ENCODE measurements at regions not wholly inside any gene's neighbourhood (a gene's known extent, or its start where the extent isn't known, plus 50 kb on each side); places are given as distances from the start of the nearest gene placed in this dataset.

DNA sequence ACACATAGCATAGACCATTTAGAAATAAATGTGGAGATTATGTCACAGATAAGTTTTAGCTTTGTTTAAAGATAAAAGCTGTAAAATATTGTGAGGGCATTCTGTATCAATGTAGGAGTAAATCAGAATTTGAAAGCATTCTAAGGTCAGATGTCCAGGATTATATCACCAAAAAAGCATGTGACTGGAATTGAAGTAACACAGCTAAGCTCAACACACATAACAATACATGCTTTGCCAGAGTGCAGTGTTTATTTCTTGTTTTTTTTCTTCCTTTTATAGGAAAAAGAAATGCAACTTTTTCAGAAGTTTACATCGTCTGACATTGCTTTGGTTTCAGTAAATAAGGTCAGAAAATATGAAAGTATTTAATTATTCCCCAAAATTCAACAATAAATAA, 183.4 kb downstream of the HTR7 start:
- POLR2A ChIA-PET, result no interaction called here
- no peak for ATAC-seq (ENCODE audit: poor library complexity)
- no peak overlapping the region for H3K4me3 Mint-ChIP-seq

GRCh38 chr10:90674928-90675327, 182.9 kb downstream of the HTR7 start:
- no peaks in the 10 kb centered on the region for H3K4me1 ChIP-seq (ENCODE audit: insufficient read depth, low read length)
- Mint-ChIP-seq H3K9me3 (no peaks in the 10 kb centered on the region), H3K27ac (no peak overlapping the region), H3K4me1 (ENCODE audit: low read depth) (no peaks in the 10 kb centered on the region), H3K36me3 (ENCODE audit: low read depth) (no peaks in the 10 kb centered on the region), H3K4me3 (no peak overlapping the region), H3K27me3 (peaks cover 15% of the 10 kb centered on the region)
- intact Hi-C loops (cut with DNase I, micrococcal nuclease), result no loop called here
- ATAC-seq (ENCODE audit: poor library complexity) (no peak), DNase-seq (no peak)
- POLR2A ChIA-PET, result no interaction called here
- no peak overlapping the region for H3K27ac ChIP-seq (ENCODE audit: low read depth in 1 of 2, low read length in 2 of 2)
- no peaks in the 10 kb centered on the region for H3K27me3 ChIP-seq (ENCODE audit: control insufficient read depth in 1 of 2, insufficient read depth in 2 of 2, low read length in 2 of 2)
- H3K4me3 ChIP-seq (ENCODE audit: low read length), result no peak overlapping the region
- no peaks in the 10 kb centered on the region for H3K9me3 ChIP-seq (ENCODE audit: control insufficient read depth in 1 of 2, insufficient read depth in 1 of 2, low read length in 2 of 2)
- no peaks in the 10 kb centered on the region for H3K36me3 ChIP-seq (ENCODE audit: insufficient read depth, low read length)
- CTCF ChIA-PET, result no interaction called here
- TF ChIP-seq CTCF (IDR thresholded peaks at IDR 0.05), result no peak

More for the DNA sequence above, 183.4 kb downstream of the HTR7 start:
- intact Hi-C loops (cut with DNase I, micrococcal nuclease), result no loop called here
- no peaks in the 10 kb centered on the region for H3K9me3 Mint-ChIP-seq
- H3K27me3 Mint-ChIP-seq, result peaks cover 15% of the 10 kb centered on the region
- CTCF ChIA-PET, result no interaction called here
- Histone ChIP-seq H3K4me1 (ENCODE audit: insufficient read depth, low read length) (no peaks in the 10 kb centered on the region), H3K4me3 (ENCODE audit: low read length) (no peak overlapping the region), H3K27ac (ENCODE audit: low read depth in 1 of 2, low read length in 2 of 2) (no peak overlapping the region), H3K36me3 (ENCODE audit: insufficient read depth, low read length) (no peaks in the 10 kb centered on the region), H3K27me3 (ENCODE audit: control insufficient read depth in 1 of 2, insufficient read depth in 2 of 2, low read length in 2 of 2) (no peaks in the 10 kb centered on the region), H3K9me3 (ENCODE audit: control insufficient read depth in 1 of 2, insufficient read depth in 1 of 2, low read length in 2 of 2) (no peaks in the 10 kb centered on the region)
- H3K4me1 Mint-ChIP-seq (ENCODE audit: low read depth), result no peaks in the 10 kb centered on the region
- no peak overlapping the region for H3K27ac Mint-ChIP-seq
- no peak for TF ChIP-seq CTCF (IDR thresholded peaks at IDR 0.05)
- H3K36me3 Mint-ChIP-seq (ENCODE audit: low read depth), result no peaks in the 10 kb centered on the region
- DNase-seq, result no peak

GRCh38 chr10:90675621-90676020, 182.2 kb downstream of the HTR7 start:
- intact Hi-C loops (cut with DNase I, micrococcal nuclease), result no loop called here
- Histone ChIP-seq H3K36me3 (ENCODE audit: insufficient read depth, low read length) (no peaks in the 10 kb centered on the region), H3K4me1 (ENCODE audit: insufficient read depth, low read length) (no peaks in the 10 kb centered on the region), H3K4me3 (ENCODE audit: low read length) (no peak overlapping the region), H3K27me3 (ENCODE audit: control insufficient read depth in 1 of 2, insufficient read depth in 2 of 2, low read length in 2 of 2) (no peaks in the 10 kb centered on the region), H3K27ac (ENCODE audit: low read depth in 1 of 2, low read length in 2 of 2) (no peak overlapping the region), H3K9me3 (ENCODE audit: control insufficient read depth in 1 of 2, insufficient read depth in 1 of 2, low read length in 2 of 2) (no peaks in the 10 kb centered on the region)
- POLR2A ChIA-PET, result no interaction called here
- ATAC-seq (ENCODE audit: poor library complexity), result no peak
- no peaks in the 10 kb centered on the region for H3K4me1 Mint-ChIP-seq (ENCODE audit: low read depth)
- H3K27me3 Mint-ChIP-seq, result peaks cover 11% of the 10 kb centered on the region
- no peak overlapping the region for H3K27ac Mint-ChIP-seq
- no peak overlapping the region for H3K4me3 Mint-ChIP-seq
- no peaks in the 10 kb centered on the region for H3K36me3 Mint-ChIP-seq (ENCODE audit: low read depth)
- no peaks in the 10 kb centered on the region for H3K9me3 Mint-ChIP-seq
- DNase-seq, result no peak
- CTCF ChIA-PET, result no interaction called here
- TF ChIP-seq CTCF (IDR thresholded peaks at IDR 0.05), result no peak

All from CD4-positive, alpha-beta T cell (primary cell).